ENCODE measurements at regions not wholly inside any gene's neighbourhood (a gene's known extent, or its start where the extent isn't known, plus 50 kb on each side); places are given as distances from the start of the nearest gene placed in this dataset.

DNA sequence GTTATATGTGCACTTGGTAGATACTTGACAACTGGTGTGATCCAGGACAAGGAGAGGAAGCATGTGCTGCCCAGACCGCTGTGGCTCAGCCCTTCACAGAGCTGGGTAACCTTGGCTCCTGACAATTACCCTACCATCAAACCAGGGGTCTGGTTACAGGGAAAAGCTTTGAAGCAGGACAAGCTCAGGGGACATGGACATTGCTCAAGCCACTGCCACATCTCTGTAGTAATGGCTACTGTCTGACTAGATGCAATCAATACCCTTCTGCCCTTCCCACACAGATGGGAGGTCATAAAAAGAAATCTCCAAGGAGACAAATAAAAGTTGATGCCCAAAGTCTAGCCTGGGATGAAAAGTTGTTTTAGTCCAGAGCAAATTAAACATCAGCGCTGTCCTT lies 577.4 kb downstream of the MED13L start:
- no peak for TF ChIP-seq GATA3 (IDR thresholded peaks at IDR 0.05; ENCODE audit: low read depth, low read length)
- TF ChIP-seq GATA2 (IDR thresholded peaks at IDR 0.05; ENCODE audit: low read depth, low read length) = no peak
